Muscle of arm (tissue), 1 donor: ENCODE measurements at regions not wholly inside any gene's neighbourhood (a gene's known extent, or its start where the extent isn't known, plus 50 kb on each side); places are given as distances from the start of the nearest gene placed in this dataset.
"Not testable (repeated sequence)": the region's sequence is repeated elsewhere in the genome, so short reads cannot be mapped to it uniquely, and the experiment has no call there.

Experiments
- DNase-seq: peaks from one replicate; pipeline ENCODE4 v3.0.0-alpha.2; 2013

- DNase-seq, result no peak
These were observed 462.3 kb upstream of the SGO1 start for GRCh38 chr3:20648294-20648693.

- DNase-seq, result no peak
These were observed 460.4 kb upstream of the SGO1 start for GRCh38 chr3:20646425-20646824.

- no peak for DNase-seq
These were observed 459.3 kb upstream of the SGO1 start for GRCh38 chr3:20645340-20645739.

GRCh38 chr3:20637729-20638128 lies 451.7 kb upstream of the SGO1 start:
- no peak for DNase-seq

- no peak for DNase-seq
These were observed 436.3 kb upstream of the SGO1 start for GRCh38 chr3:20622304-20622703.

- DNase-seq, result not testable (repeated sequence)
These were observed 432.6 kb upstream of the SGO1 start for GRCh38 chr3:20618621-20619020.

GRCh38 chr3:20618181-20618580 lies 432.2 kb upstream of the SGO1 start:
- not testable (repeated sequence) for DNase-seq

GRCh38 chr3:20615982-20616381 lies 430.0 kb upstream of the SGO1 start:
- DNase-seq, result not testable (repeated sequence)

GRCh38 chr3:20608054-20608738 lies 422.2 kb upstream of the SGO1 start:
- no peak for DNase-seq

GRCh38 chr3:20604659-20605058 lies 418.7 kb upstream of the SGO1 start:
- DNase-seq, result no peak

- DNase-seq, result no peak
These were observed 403.3 kb upstream of the SGO1 start for GRCh38 chr3:20589275-20589674.

GRCh38 chr3:20588781-20589180 lies 402.8 kb upstream of the SGO1 start:
- no peak for DNase-seq

GRCh38 chr3:20583648-20584047 lies 397.6 kb upstream of the SGO1 start:
- no peak for DNase-seq

- no peak for DNase-seq
These were observed 390.2 kb upstream of the SGO1 start for GRCh38 chr3:20576228-20576627.

GRCh38 chr3:20575146-20575545 lies 389.1 kb upstream of the SGO1 start:
- DNase-seq, result no peak

GRCh38 chr3:20574746-20575145 lies 388.7 kb upstream of the SGO1 start:
- DNase-seq, result no peak

GRCh38 chr3:20573175-20573574 lies 387.2 kb upstream of the SGO1 start:
- DNase-seq, result no peak

GRCh38 chr3:20572473-20572872 lies 386.5 kb upstream of the SGO1 start:
- DNase-seq, result no peak

GRCh38 chr3:20569310-20569709 lies 383.3 kb upstream of the SGO1 start:
- no peak for DNase-seq

- no peak for DNase-seq
These were observed 379.0 kb upstream of the SGO1 start for GRCh38 chr3:20564966-20565365.

- DNase-seq, result no peak
These were observed 378.0 kb upstream of the SGO1 start for GRCh38 chr3:20563985-20564384.

- no peak for DNase-seq
These were observed 377.2 kb upstream of the SGO1 start for GRCh38 chr3:20563251-20563650.

- no peak for DNase-seq
These were observed 375.2 kb upstream of the SGO1 start for GRCh38 chr3:20561166-20561565.

- not testable (repeated sequence) for DNase-seq
These were observed 374.4 kb upstream of the SGO1 start for GRCh38 chr3:20560446-20560845.
